ENCODE measurements at regions not wholly inside any gene's neighbourhood (a gene's known extent, or its start where the extent isn't known, plus 50 kb on each side); places are given as distances from the start of the nearest gene placed in this dataset.
"Not testable (repeated sequence)": the region's sequence is repeated elsewhere in the genome, so short reads cannot be mapped to it uniquely, and the experiment has no call there.

- DNase-seq: no peak
Measured at GRCh38 chr3:152199102-152199840, 69.5 kb upstream of the MBNL1 start.

- DNase-seq: no peak
Measured at GRCh38 chr3:152200476-152201420, 68.0 kb upstream of the MBNL1 start.

- DNase-seq: peak; percentile 64
Measured at GRCh38 chr3:152202976-152203626, 65.6 kb upstream of the MBNL1 start.

GRCh38 chr3:152203652-152204051, 65.1 kb upstream of the MBNL1 start:
- DNase-seq: no peak

- peak; percentile 41 for DNase-seq
Measured at GRCh38 chr3:152204218-152204617, 64.5 kb upstream of the MBNL1 start.

- peak; percentile 100 for DNase-seq
Measured at GRCh38 chr3:152205097-152205593, 63.6 kb upstream of the MBNL1 start.

GRCh38 chr3:152206243-152206760, 62.4 kb upstream of the MBNL1 start:
- DNase-seq: peak; percentile 28

GRCh38 chr3:152208439-152208838, 60.3 kb upstream of the MBNL1 start:
- no peak for DNase-seq

GRCh38 chr3:152209060-152209459, 59.7 kb upstream of the MBNL1 start:
- DNase-seq: no peak

GRCh38 chr3:152209776-152210175, 59.0 kb upstream of the MBNL1 start:
- no peak for DNase-seq

- DNase-seq: no peak
Measured at GRCh38 chr3:152210697-152211096, 58.0 kb upstream of the MBNL1 start.

GRCh38 chr3:152211655-152212054, 57.1 kb upstream of the MBNL1 start:
- DNase-seq: no peak

GRCh38 chr3:152213203-152213602, 55.5 kb upstream of the MBNL1 start:
- DNase-seq: no peak

- DNase-seq: no peak
Measured at GRCh38 chr3:152213938-152214337, 54.8 kb upstream of the MBNL1 start.

GRCh38 chr3:152216960-152217865, 51.5 kb upstream of the MBNL1 start:
- not testable (repeated sequence) for DNase-seq

GRCh38 chr3:152218602-152219001, 50.1 kb upstream of the MBNL1 start:
- DNase-seq: no peak

Measured in NCI-H526 treated with DMSO at 0.1 percent for 48 hours (cell line).